GM12878 (cell line): ENCODE measurements at regions not wholly inside any gene's neighbourhood (a gene's known extent, or its start where the extent isn't known, plus 50 kb on each side); places are given as distances from the start of the nearest gene placed in this dataset.

Experiments
- ATAC-seq: fragments of 200-7000 bp; cut with Tn5 transposase; 3 replicates; pipeline ENCODE4 v1.9.1; 2020; ENCODE audit warnings: mild to moderate bottlenecking, moderate library complexity
- BruUV-seq: library from RNA; stranded (reverse); fragments of 400-500 nt; replicated peaks from 2 replicates; lab custom pipeline; 2021; lab: Mats Ljungman, UMichigan
- CTCF ChIA-PET: fragments of 300-600 bp; sonication (Branson Sonifier 250); formaldehyde crosslinking; extraction: SDS; loops from one replicate; lab custom pipeline; 2021; ENCODE audit warnings: inconsistent platforms; lab: Yijun Ruan, JAX
- POLR2A ChIA-PET: fragments of 350-600 bp; formaldehyde crosslinking; extraction: SDS; loops from one replicate; lab custom pipeline; 2021; ENCODE audit warnings: inconsistent platforms; lab: Charles Lee
- RAD21 ChIA-PET: fragments of 300-600 bp; sonication (Branson Sonifier 250); formaldehyde crosslinking; loops from one replicate; lab custom pipeline; 2023; ENCODE audit warnings: antibody characterized with exemption; ENCODE audit not compliant: unreplicated experiment; lab: Charles Lee
- SMC1A ChIA-PET: fragments of 300-600 bp; sonication (Branson Sonifier 250); formaldehyde crosslinking; loops from one replicate; lab custom pipeline; 2023; ENCODE audit not compliant: unreplicated experiment, uncharacterized antibody; lab: Charles Lee
- DNase-seq: peaks from one replicate; pipeline ENCODE4 v3.0.0-alpha.2; 2011; ENCODE audit warnings: low read depth, low spot score
- FAIRE-seq: peaks from 3 replicates; lab custom pipeline; 2011; peaks lifted over from hg19 to GRCh38; lab: Jason Lieb, UNC
- H2AFZ ChIP-seq: 2 replicates; pipeline ENCODE4 v1.6.0; 2011; ENCODE audit warnings: low read depth, low read length, control low read depth; ENCODE audit not compliant: control insufficient read depth
- H3K27ac ChIP-seq: 2 replicates; pipeline ENCODE4 v1.5.1; 2011; ENCODE audit warnings: control low read depth; ENCODE audit not compliant: control insufficient read depth, insufficient read depth
- H3K27me3 ChIP-seq, 2 experiments: replicated peaks in 1 of 2; 2 replicates each; pipeline versions ENCODE4 v1.6.0 to v1.6.1; 2011; ENCODE audit warnings: low read length in 1 of 2; ENCODE audit not compliant: control insufficient read depth in 2 of 2, insufficient read depth in 2 of 2
- H3K36me3 ChIP-seq, 2 experiments: 2 replicates each; pipeline ENCODE4 v1.5.1; 2011; ENCODE audit warnings: low read length in 1 of 2; ENCODE audit not compliant: control insufficient read depth in 2 of 2, insufficient read depth in 2 of 2
- H3K4me1 ChIP-seq: 2 replicates; pipeline ENCODE4 v1.6.1; 2011; ENCODE audit warnings: mild to moderate bottlenecking, low read length, moderate library complexity, mixed read lengths; ENCODE audit not compliant: control insufficient read depth, insufficient read depth
- H3K4me2 ChIP-seq: 2 replicates; pipeline ENCODE4 v1.6.0; 2011; ENCODE audit warnings: control low read depth; ENCODE audit not compliant: control insufficient read depth, insufficient read depth
- H3K4me3 ChIP-seq: fragments of 200-600 bp; sonication (generic); 2 replicates; pipeline ENCODE4 v1.5.1; 2016
- H3K79me2 ChIP-seq: 2 replicates; pipeline ENCODE4 v1.6.0; 2011; ENCODE audit warnings: low read length; ENCODE audit not compliant: control insufficient read depth, insufficient read depth
- H3K9ac ChIP-seq: 2 replicates; pipeline ENCODE4 v1.8.0; 2011; ENCODE audit warnings: low read length, control low read depth, mixed read lengths; ENCODE audit not compliant: control insufficient read depth, insufficient read depth
- H3K9me3 ChIP-seq: replicated peaks from 3 replicates; pipeline ENCODE4 v1.5.1; 2011; ENCODE audit warnings: mild to moderate bottlenecking, low read length; ENCODE audit not compliant: control insufficient read depth, insufficient read depth
- H4K20me1 ChIP-seq: 2 replicates; pipeline ENCODE4 v1.6.0; 2011; ENCODE audit not compliant: control insufficient read depth, insufficient read depth
- ATF3 ChIP-seq: IDR thresholded peaks from 2 replicates; pipeline ENCODE4 v1.6.1; 2011; ENCODE audit warnings: low read depth, mild to moderate bottlenecking, low read length, moderate library complexity, borderline replicate concordance; ENCODE audit errors: extremely low read depth
- GATAD2B ChIP-seq: fragments of 450-650 bp; conservative IDR thresholded peaks from 2 replicates; pipeline ENCODE4 v1.6.1; 2017; ENCODE audit warnings: low read depth, mild to moderate bottlenecking, moderate library complexity
- HSF1 ChIP-seq: fragments of 150-350 bp; IDR thresholded peaks from 2 replicates; pipeline ENCODE4 v1.6.1; 2014; ENCODE audit warnings: mild to moderate bottlenecking, low read depth, low read length
- NBN ChIP-seq: fragments of 450-650 bp; IDR thresholded peaks from 2 replicates; pipeline ENCODE4 v1.6.1; 2016
- PRDM15 ChIP-seq: fragments of 450-650 bp; formaldehyde crosslinking; IDR thresholded peaks from 2 replicates; pipeline ENCODE4 v1.4.0; 2020; ENCODE audit warnings: mild to moderate bottlenecking, moderate library complexity
- RBBP5 ChIP-seq: fragments of 200-600 bp; sonication (generic); conservative IDR thresholded peaks from 2 replicates; pipeline ENCODE4 v1.6.1; 2016
- YBX1 ChIP-seq: fragments of 450-650 bp; IDR thresholded peaks from 2 replicates; pipeline ENCODE4 v1.6.1; 2016; ENCODE audit warnings: antibody characterized with exemption
- WGBS: methylation state at CpG from one replicate; pipeline ENCODE4 v1.1.6; 2016; ENCODE audit warnings: low lambda C conversion rate; ENCODE audit not compliant: insufficient replicate concordance, insufficient coverage; ENCODE audit errors: missing lambda C conversion rate; 5-methylcytosine and 5-hydroxymethylcytosine counted together
- in situ Hi-C: fragments of 300-500 bp; cut with MboI; formaldehyde crosslinking; loops from 9 replicates; pipeline ENCODE4 v1.14.3; 2018; ENCODE audit warnings: mixed read lengths
- intact Hi-C: fragments of 100-400 bp; cut with micrococcal nuclease; formaldehyde crosslinking; loops from one replicate; pipeline ENCODE4 v1.14.2; 2022; ENCODE audit not compliant: unreplicated experiment
- TF ChIP-seq, protein P1 (sequence below): IDR thresholded peaks from 2 replicates; pipeline ENCODE4 v1.6.1; 2012; ENCODE audit warnings: low read depth, low read length, improper control_type of control experiment
- TF ChIP-seq, protein P2 (sequence below): IDR thresholded peaks from 2 replicates; pipeline ENCODE4 v1.6.1; 2012; ENCODE audit warnings: low read depth, low read length, improper control_type of control experiment
- TF ChIP-seq, protein P3 (sequence below): fragments of 450-650 bp; IDR thresholded peaks from 2 replicates; pipeline ENCODE4 v1.6.1; 2017; ENCODE audit warnings: antibody characterized with exemption, mild to moderate bottlenecking, moderate library complexity
- TF ChIP-seq, protein P4 (sequence below), 3 experiments: IDR thresholded peaks in 2 of 3; conservative IDR thresholded peaks in 1 of 3; 2 replicates each; pipeline ENCODE4 v1.5.1; 2011; ENCODE audit warnings: low read depth in 3 of 3, low read length in 3 of 3, mild to moderate bottlenecking in 3 of 3, control low read depth in 2 of 3, moderate library complexity in 2 of 3, inconsistent platforms in 1 of 3, mixed read lengths in 1 of 3; ENCODE audit not compliant: control insufficient read depth in 2 of 3, insufficient read depth in 1 of 3; ENCODE audit errors: extremely low read depth in 1 of 3

DNA sequence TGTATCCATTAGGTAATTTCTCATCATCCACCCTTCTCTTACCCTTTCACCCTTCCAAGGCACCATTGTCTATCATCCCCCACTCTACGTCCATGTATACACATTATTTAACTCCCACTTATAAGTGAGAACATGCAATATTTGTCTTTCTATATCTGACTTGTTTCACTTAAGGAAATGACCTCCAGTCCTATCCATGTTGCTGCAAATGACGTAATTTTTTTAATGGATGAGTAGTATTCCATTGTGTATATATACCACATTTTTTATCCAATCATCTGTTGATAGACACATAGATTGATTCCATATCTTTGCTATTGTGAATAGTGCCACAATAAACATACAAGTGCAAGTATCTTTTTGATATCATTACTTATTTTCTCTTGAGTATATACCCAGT is 322.9 kb upstream of the CXADR start:
- Histone ChIP-seq H2AFZ (no peak overlapping the region), H3K79me2 (no peaks in the 10 kb centered on the region)
- 0% methylated on average over 2 of the region's 2 CpGs for WGBS
- DNase-seq = no peak
- no peak for ATAC-seq
- in situ Hi-C loops = no loop called here
- CTCF ChIA-PET = no interaction called here
- no peak for TF ChIP-seq PRDM15 (CRISPR knock-in tag)
- no peak for TF ChIP-seq HSF1
- TF ChIP-seq, protein P1, sequence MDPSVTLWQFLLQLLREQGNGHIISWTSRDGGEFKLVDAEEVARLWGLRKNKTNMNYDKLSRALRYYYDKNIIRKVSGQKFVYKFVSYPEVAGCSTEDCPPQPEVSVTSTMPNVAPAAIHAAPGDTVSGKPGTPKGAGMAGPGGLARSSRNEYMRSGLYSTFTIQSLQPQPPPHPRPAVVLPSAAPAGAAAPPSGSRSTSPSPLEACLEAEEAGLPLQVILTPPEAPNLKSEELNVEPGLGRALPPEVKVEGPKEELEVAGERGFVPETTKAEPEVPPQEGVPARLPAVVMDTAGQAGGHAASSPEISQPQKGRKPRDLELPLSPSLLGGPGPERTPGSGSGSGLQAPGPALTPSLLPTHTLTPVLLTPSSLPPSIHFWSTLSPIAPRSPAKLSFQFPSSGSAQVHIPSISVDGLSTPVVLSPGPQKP = no peak
- TF ChIP-seq NBN = no peak
- no peak for TF ChIP-seq RBBP5
- no peak for TF ChIP-seq GATAD2B
- TF ChIP-seq YBX1 = no peak
- TF ChIP-seq ATF3 = no peak
- TF ChIP-seq, protein P2, sequence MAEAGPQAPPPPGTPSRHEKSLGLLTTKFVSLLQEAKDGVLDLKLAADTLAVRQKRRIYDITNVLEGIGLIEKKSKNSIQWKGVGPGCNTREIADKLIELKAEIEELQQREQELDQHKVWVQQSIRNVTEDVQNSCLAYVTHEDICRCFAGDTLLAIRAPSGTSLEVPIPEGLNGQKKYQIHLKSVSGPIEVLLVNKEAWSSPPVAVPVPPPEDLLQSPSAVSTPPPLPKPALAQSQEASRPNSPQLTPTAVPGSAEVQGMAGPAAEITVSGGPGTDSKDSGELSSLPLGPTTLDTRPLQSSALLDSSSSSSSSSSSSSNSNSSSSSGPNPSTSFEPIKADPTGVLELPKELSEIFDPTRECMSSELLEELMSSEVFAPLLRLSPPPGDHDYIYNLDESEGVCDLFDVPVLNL = no peak
- TF ChIP-seq, protein P3, sequence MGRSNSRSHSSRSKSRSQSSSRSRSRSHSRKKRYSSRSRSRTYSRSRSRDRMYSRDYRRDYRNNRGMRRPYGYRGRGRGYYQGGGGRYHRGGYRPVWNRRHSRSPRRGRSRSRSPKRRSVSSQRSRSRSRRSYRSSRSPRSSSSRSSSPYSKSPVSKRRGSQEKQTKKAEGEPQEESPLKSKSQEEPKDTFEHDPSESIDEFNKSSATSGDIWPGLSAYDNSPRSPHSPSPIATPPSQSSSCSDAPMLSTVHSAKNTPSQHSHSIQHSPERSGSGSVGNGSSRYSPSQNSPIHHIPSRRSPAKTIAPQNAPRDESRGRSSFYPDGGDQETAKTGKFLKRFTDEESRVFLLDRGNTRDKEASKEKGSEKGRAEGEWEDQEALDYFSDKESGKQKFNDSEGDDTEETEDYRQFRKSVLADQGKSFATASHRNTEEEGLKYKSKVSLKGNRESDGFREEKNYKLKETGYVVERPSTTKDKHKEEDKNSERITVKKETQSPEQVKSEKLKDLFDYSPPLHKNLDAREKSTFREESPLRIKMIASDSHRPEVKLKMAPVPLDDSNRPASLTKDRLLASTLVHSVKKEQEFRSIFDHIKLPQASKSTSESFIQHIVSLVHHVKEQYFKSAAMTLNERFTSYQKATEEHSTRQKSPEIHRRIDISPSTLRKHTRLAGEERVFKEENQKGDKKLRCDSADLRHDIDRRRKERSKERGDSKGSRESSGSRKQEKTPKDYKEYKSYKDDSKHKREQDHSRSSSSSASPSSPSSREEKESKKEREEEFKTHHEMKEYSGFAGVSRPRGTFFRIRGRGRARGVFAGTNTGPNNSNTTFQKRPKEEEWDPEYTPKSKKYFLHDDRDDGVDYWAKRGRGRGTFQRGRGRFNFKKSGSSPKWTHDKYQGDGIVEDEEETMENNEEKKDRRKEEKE = no peak
- TF ChIP-seq, protein P4, sequence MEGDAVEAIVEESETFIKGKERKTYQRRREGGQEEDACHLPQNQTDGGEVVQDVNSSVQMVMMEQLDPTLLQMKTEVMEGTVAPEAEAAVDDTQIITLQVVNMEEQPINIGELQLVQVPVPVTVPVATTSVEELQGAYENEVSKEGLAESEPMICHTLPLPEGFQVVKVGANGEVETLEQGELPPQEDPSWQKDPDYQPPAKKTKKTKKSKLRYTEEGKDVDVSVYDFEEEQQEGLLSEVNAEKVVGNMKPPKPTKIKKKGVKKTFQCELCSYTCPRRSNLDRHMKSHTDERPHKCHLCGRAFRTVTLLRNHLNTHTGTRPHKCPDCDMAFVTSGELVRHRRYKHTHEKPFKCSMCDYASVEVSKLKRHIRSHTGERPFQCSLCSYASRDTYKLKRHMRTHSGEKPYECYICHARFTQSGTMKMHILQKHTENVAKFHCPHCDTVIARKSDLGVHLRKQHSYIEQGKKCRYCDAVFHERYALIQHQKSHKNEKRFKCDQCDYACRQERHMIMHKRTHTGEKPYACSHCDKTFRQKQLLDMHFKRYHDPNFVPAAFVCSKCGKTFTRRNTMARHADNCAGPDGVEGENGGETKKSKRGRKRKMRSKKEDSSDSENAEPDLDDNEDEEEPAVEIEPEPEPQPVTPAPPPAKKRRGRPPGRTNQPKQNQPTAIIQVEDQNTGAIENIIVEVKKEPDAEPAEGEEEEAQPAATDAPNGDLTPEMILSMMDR (IDR thresholded peaks at IDR 0.05 in 2 of 3, conservative IDR thresholded peaks at IDR 0.05 in 1 of 3; ENCODE audit: control insufficient read depth in 2 of 3, extremely low read depth in 1 of 3, insufficient read depth in 1 of 3, low read depth in 3 of 3, low read length in 3 of 3) = no peak
- TF ChIP-seq, all 136 proteins: peak for 0
- Histone ChIP-seq H3K36me3 (no peaks in the 10 kb centered on the region), H3K4me1 (no peaks in the 10 kb centered on the region), H3K9ac (no peak overlapping the region), H3K4me2 (no peak overlapping the region), H3K4me3 (no peak overlapping the region), H3K27ac (no peak overlapping the region), H3K9me3 (no peaks in the 10 kb centered on the region; the same call in 2 of the 3 replicates), H4K20me1 (no peaks in the 10 kb centered on the region), H3K27me3 (no peaks in the 10 kb centered on the region)
- ChIA-PET POLR2A (no interaction called here), SMC1A (interaction anchor here (1.1 kb wide), 1 partner anchor 17 kb away, joined by 3 read pairs; no protein-coding TSS in a partner anchor), RAD21 (no interaction called here)
- intact Hi-C loops = no loop called here
- FAIRE-seq = no peak
- BruUV-seq = no TSS peak
